SK-N-SH treated with all-trans-retinoic acid at 6 μM for 48 hours (cell line): ENCODE measurements at regions not wholly inside any gene's neighbourhood (a gene's known extent, or its start where the extent isn't known, plus 50 kb on each side); places are given as distances from the start of the nearest gene placed in this dataset.

ENCODE experiments used
- CREB5 ChIP-seq: fragments of 250-450 bp; sonication (Bioruptor Pico); IDR thresholded peaks from 2 replicates; pipeline ENCODE4 v1.5.1; 2020; ENCODE audit warnings: low read depth, mild to moderate bottlenecking, moderate library complexity
- CSDC2 ChIP-seq: fragments of 250-450 bp; sonication (Bioruptor Pico); IDR thresholded peaks from 2 replicates; pipeline ENCODE4 v1.5.0; 2020; ENCODE audit warnings: mild to moderate bottlenecking, moderate library complexity
- ESRRG ChIP-seq: fragments of 250-450 bp; sonication (Bioruptor Pico); IDR thresholded peaks from 2 replicates; pipeline ENCODE4 v1.6.1; 2021; ENCODE audit warnings: mild to moderate bottlenecking
- ISL1 ChIP-seq: fragments of 250-450 bp; sonication (Bioruptor Pico); IDR thresholded peaks from 2 replicates; pipeline ENCODE4 v2.1.2; 2022; ENCODE audit warnings: mild to moderate bottlenecking, moderate library complexity
- RARB ChIP-seq: fragments of 250-450 bp; sonication (Bioruptor Pico); IDR thresholded peaks from 2 replicates; pipeline ENCODE4 v1.8.0; 2021; ENCODE audit warnings: mild to moderate bottlenecking, moderate library complexity
- SNAI2 ChIP-seq: fragments of 250-450 bp; sonication (Bioruptor Pico); IDR thresholded peaks from 2 replicates; pipeline ENCODE4 v1.5.0; 2020; ENCODE audit warnings: mild to moderate bottlenecking, moderate library complexity
- TOX ChIP-seq: fragments of 250-450 bp; sonication (Bioruptor Pico); IDR thresholded peaks from 2 replicates; pipeline ENCODE4 v1.8.0; 2021; ENCODE audit warnings: mild to moderate bottlenecking, moderate library complexity, borderline replicate concordance
- ZFP3 ChIP-seq: fragments of 250-450 bp; sonication (Bioruptor Pico); IDR thresholded peaks from 2 replicates; pipeline ENCODE4 v1.5.0; 2020; ENCODE audit warnings: mild to moderate bottlenecking, moderate library complexity
- ZFP30 ChIP-seq: fragments of 450-650 bp; formaldehyde crosslinking; IDR thresholded peaks from 2 replicates; pipeline ENCODE4 v1.5.0; 2022; ENCODE audit warnings: mild to moderate bottlenecking, moderate library complexity
- ZNF70 ChIP-seq: fragments of 450-650 bp; formaldehyde crosslinking; IDR thresholded peaks from 2 replicates; pipeline ENCODE4 v1.5.0; 2020; ENCODE audit warnings: mild to moderate bottlenecking, moderate library complexity
- ZNF8 ChIP-seq: fragments of 450-650 bp; formaldehyde crosslinking; IDR thresholded peaks from 2 replicates; pipeline ENCODE4 v1.5.0; 2020; ENCODE audit warnings: mild to moderate bottlenecking, moderate library complexity
- TF ChIP-seq, protein P1 (sequence below): fragments of 250-450 bp; sonication (Bioruptor Pico); IDR thresholded peaks from 2 replicates; pipeline ENCODE4 v1.8.0; 2020; ENCODE audit warnings: mild to moderate bottlenecking, moderate library complexity, borderline replicate concordance
- TF ChIP-seq, protein P2 (sequence below): fragments of 250-450 bp; sonication (Bioruptor Pico); IDR thresholded peaks from 2 replicates; pipeline ENCODE4 v1.5.1; 2021; ENCODE audit warnings: mild to moderate bottlenecking, moderate library complexity

DNA sequence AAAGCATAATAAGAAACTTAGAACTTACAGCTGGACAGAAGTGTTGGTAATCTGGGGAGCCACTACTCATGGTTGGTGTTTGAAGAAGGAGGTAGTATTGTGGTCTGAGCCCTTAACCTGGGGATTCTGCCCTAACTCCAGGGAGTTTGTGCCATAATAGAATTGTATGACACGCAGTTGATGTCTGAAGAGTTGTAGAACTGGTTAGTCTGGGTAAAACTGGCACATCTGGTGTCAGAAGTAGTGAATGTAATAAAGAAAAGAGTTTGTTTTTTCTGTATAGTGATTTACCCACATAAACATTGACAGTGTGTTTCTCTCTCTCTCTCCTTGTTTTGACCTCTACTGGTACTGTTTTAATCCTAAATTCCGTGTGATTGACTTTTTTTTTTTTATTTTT lies 448.1 kb upstream of the SEMA3D start:
- TF ChIP-seq ISL1 (CRISPR knock-in tag) (no peak), RARB (CRISPR knock-in tag) (no peak), ZNF8 (CRISPR knock-in tag) (no peak), ZFP30 (no peak), ZNF70 (no peak), TOX (CRISPR knock-in tag) (no peak), SNAI2 (CRISPR knock-in tag) (no peak), CREB5 (CRISPR knock-in tag) (no peak), ZFP3 (CRISPR knock-in tag) (no peak), ESRRG (no peak), CSDC2 (CRISPR knock-in tag) (no peak)
- TF ChIP-seq, protein P1, sequence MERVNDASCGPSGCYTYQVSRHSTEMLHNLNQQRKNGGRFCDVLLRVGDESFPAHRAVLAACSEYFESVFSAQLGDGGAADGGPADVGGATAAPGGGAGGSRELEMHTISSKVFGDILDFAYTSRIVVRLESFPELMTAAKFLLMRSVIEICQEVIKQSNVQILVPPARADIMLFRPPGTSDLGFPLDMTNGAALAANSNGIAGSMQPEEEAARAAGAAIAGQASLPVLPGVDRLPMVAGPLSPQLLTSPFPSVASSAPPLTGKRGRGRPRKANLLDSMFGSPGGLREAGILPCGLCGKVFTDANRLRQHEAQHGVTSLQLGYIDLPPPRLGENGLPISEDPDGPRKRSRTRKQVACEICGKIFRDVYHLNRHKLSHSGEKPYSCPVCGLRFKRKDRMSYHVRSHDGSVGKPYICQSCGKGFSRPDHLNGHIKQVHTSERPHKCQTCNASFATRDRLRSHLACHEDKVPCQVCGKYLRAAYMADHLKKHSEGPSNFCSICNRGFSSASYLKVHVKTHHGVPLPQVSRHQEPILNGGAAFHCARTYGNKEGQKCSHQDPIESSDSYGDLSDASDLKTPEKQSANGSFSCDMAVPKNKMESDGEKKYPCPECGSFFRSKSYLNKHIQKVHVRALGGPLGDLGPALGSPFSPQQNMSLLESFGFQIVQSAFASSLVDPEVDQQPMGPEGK (CRISPR knock-in tag): no peak
- TF ChIP-seq, protein P2, sequence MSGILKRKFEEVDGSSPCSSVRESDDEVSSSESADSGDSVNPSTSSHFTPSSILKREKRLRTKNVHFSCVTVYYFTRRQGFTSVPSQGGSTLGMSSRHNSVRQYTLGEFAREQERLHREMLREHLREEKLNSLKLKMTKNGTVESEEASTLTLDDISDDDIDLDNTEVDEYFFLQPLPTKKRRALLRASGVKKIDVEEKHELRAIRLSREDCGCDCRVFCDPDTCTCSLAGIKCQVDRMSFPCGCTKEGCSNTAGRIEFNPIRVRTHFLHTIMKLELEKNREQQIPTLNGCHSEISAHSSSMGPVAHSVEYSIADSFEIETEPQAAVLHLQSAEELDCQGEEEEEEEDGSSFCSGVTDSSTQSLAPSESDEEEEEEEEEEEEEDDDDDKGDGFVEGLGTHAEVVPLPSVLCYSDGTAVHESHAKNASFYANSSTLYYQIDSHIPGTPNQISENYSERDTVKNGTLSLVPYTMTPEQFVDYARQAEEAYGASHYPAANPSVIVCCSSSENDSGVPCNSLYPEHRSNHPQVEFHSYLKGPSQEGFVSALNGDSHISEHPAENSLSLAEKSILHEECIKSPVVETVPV: no peak
